HL-60/S4 (cell line): ENCODE measurements at regions not wholly inside any gene's neighbourhood (a gene's known extent, or its start where the extent isn't known, plus 50 kb on each side); places are given as distances from the start of the nearest gene placed in this dataset.

Experiments used
- in situ Hi-C: fragments of 300-500 bp; cut with MboI; formaldehyde crosslinking; loops from 2 replicates; pipeline ENCODE4 v1.14.3; 2022; ENCODE audit warnings: low sequenced_read_pairs

GRCh38 chr2:207403141-207403540, 126.6 kb upstream of the CREB1 start:
- in situ Hi-C loops: no loop called here

GRCh38 chr2:207403950-207404349, 125.8 kb upstream of the CREB1 start:
- in situ Hi-C loops: no loop called here

- in situ Hi-C loops: no loop called here
These were observed 124.6 kb upstream of the CREB1 start for GRCh38 chr2:207405150-207405549.

- in situ Hi-C loops: no loop called here
These were observed 121.5 kb upstream of the CREB1 start for GRCh38 chr2:207408086-207408794.

- in situ Hi-C loops: no loop called here
These were observed 120.2 kb upstream of the CREB1 start for GRCh38 chr2:207409517-207409916.

GRCh38 chr2:207412787-207413310, 116.9 kb upstream of the CREB1 start:
- in situ Hi-C loops: no loop called here

- in situ Hi-C loops: no loop called here
These were observed 116.3 kb upstream of the CREB1 start for GRCh38 chr2:207413376-207413907.

- in situ Hi-C loops: no loop called here
These were observed 113.7 kb upstream of the CREB1 start for GRCh38 chr2:207416111-207416510.

- in situ Hi-C loops: no loop called here
These were observed 112.9 kb upstream of the CREB1 start for GRCh38 chr2:207416900-207417299.

GRCh38 chr2:207417301-207417718, 112.5 kb upstream of the CREB1 start:
- in situ Hi-C loops: no loop called here

- in situ Hi-C loops: no loop called here
These were observed 111.3 kb upstream of the CREB1 start for GRCh38 chr2:207418419-207418818.

- in situ Hi-C loops: no loop called here
These were observed 110.4 kb upstream of the CREB1 start for GRCh38 chr2:207419331-207419730.

- in situ Hi-C loops: no loop called here
These were observed 108.1 kb upstream of the CREB1 start for GRCh38 chr2:207421671-207422070.

GRCh38 chr2:207422380-207422779, 107.4 kb upstream of the CREB1 start:
- in situ Hi-C loops: no loop called here

GRCh38 chr2:207423886-207424285, 105.9 kb upstream of the CREB1 start:
- in situ Hi-C loops: no loop called here

- in situ Hi-C loops: no loop called here
These were observed 101.8 kb upstream of the CREB1 start for GRCh38 chr2:207427986-207428385.

- in situ Hi-C loops: no loop called here
These were observed 101.2 kb upstream of the CREB1 start for GRCh38 chr2:207428573-207428972.

GRCh38 chr2:207432453-207432852, 97.3 kb upstream of the CREB1 start:
- in situ Hi-C loops: no loop called here

- in situ Hi-C loops: no loop called here
These were observed 95.5 kb upstream of the CREB1 start for GRCh38 chr2:207434306-207434705.

GRCh38 chr2:207434899-207435465, 94.8 kb upstream of the CREB1 start:
- in situ Hi-C loops: no loop called here

- in situ Hi-C loops: no loop called here
These were observed 92.6 kb upstream of the CREB1 start for GRCh38 chr2:207437136-207437523.

- in situ Hi-C loops: no loop called here
These were observed 92.1 kb upstream of the CREB1 start for GRCh38 chr2:207437524-207438143.
